ENCODE measurements at regions not wholly inside any gene's neighbourhood (a gene's known extent, or its start where the extent isn't known, plus 50 kb on each side); places are given as distances from the start of the nearest gene placed in this dataset.

GRCh38 chr1:244335456-244335855 lies 116.3 kb downstream of the ADSS2 start:
- TF ChIP-seq TOX (CRISPR knock-in tag; IDR thresholded peaks at IDR 0.05; ENCODE audit: borderline replicate concordance): no peak
- no peak for TF ChIP-seq ZFP3 (CRISPR knock-in tag; IDR thresholded peaks at IDR 0.05)
- no peak for TF ChIP-seq ARNTL (CRISPR knock-in tag; IDR thresholded peaks at IDR 0.05; ENCODE audit: borderline replicate concordance, low read depth)

Measured in SK-N-SH treated with all-trans-retinoic acid at 6 μM for 48 hours (cell line).